ENCODE measurements at regions not wholly inside any gene's neighbourhood (a gene's known extent, or its start where the extent isn't known, plus 50 kb on each side); places are given as distances from the start of the nearest gene placed in this dataset.
A peak's percentile ranks its signal among the peaks of the same experiment; 100 is the strongest.

DNA sequence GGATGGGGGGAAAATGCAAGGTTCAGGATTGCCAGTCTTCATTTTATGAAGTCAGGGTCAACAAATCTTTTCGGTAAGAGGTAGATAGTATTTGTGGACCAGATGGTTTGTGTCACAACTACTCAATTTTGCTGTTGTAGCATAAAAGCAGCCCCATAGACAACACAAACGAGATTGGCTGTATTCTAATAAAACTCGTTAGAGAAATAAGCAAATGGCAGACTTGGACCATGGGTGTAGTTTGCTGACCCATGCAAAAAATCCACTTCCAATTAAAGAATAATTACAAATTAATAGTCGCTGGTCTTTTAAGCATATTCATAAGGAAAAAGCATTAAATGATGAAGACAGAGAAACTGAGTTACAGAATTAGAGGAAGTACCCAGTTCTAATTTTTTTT lies 247.1 kb downstream of the CRPPA start:
- DNase-seq (ENCODE audit: low spot score in 2 of 2) (no peak), FAIRE-seq (no peak)

DNA sequence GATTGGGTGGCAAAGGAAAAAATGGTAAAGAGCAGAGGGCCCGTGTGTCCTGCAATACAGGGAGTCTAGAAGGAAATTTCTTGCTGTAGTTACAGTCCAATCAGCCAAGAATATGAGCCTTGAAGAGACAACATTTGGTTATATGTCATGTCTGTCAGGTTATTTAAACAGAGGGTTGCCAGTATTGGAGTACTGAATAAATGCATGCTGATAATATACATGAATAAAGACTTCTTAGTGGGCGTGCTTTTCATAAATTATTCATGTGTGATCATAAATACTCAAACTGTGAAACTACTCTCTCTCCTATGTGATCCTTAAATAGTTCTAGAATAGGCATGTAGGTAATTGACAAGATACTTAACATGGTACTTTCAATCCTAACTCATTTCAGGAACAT lies 249.0 kb downstream of the CRPPA start:
- FAIRE-seq (no peak), DNase-seq (ENCODE audit: low spot score in 2 of 2) (no peak)

DNA sequence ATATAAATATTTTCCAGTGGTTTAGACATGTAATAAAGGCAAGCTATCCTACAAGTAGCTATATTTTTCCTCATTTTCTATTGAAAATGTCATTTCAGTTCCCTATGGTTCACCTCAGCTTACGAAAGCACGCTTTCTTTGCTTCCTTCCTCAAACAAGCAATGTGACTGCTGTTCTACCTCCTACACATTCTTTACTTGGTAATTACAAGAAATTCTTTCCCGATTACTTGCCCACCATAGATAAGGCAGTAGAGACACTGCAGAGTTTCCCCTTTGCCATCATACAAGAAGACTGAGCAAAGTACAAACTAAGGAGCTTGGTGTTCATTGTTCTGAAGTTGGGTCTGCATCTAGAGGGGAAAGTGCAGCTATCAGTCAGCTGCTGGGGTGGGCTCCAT lies 249.4 kb downstream of the CRPPA start:
- DNase-seq (ENCODE audit: low spot score in 2 of 2) (no peak), FAIRE-seq (no peak)

DNA sequence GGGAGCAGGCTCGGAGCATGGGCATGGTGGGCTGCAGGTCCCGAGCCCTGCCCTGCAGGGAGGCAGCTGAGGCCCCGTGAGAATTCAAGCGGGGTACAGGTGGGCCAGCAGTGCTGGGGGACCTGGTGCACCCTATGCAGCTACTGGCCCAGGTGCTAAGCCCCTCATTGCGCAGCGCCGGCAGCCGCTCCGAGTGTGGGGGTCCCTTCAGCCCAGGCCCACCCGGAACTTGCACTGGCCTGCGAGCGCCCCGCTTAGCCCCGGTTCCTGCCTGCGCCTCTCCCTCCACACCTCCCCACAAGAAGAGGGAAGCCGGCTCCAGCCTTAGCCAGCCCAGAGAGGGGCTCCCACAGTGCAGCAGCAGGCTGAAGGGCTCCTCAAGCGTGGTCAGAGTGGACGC lies 250.7 kb downstream of the CRPPA start:
- FAIRE-seq: no peak
- no peak for DNase-seq (ENCODE audit: low spot score in 2 of 2)

GRCh38 chr7:16169537-16169936 lies 251.8 kb downstream of the CRPPA start:
- FAIRE-seq (no peak), DNase-seq (ENCODE audit: low spot score in 2 of 2) (no peak)

GRCh38 chr7:16167526-16167925 lies 253.8 kb downstream of the CRPPA start:
- FAIRE-seq: no peak
- DNase-seq (ENCODE audit: low spot score in 2 of 2): no peak

DNA sequence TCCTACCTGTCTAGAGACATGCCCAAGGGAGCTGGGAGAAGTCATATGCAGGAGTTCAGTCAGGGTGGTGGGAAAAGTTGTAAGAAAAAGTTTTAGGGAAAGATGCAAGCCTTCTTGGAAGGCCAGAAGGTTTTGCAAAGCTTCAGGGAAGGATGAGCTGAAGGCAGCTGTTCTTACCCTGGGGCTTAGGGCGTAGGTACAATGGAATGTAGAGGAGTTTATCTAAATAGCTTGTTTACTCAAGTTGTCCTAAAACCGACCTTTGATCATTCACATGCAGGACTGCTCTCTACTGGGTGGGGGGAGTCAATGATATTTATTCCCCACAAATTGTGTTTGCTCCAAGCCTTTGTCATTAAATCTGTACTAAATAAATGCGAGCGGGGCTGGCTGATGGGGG lies 277.0 kb downstream of the CRPPA start:
- no peak for FAIRE-seq
- DNase-seq (ENCODE audit: low spot score in 2 of 2): no peak

DNA sequence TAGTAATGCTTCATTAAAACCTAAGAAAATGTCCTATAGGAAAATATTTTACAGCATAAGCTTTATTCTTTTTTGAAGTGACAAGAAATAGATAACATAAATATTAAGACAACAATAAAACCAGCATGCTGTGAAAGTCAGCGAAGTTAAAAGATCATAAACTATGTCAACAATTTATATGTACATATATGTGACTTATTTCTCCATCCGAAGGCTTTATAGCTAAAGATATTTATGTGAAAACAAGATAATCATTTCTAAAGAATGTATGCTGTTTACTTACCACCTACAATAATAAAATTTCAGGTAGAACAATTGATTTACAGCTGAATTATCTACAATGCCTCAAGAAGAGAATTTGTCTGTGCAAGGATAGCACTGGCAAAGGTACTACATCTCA lies 283.4 kb downstream of the CRPPA start:
- no peak for FAIRE-seq
- DNase-seq (ENCODE audit: low spot score in 2 of 2): no peak

DNA sequence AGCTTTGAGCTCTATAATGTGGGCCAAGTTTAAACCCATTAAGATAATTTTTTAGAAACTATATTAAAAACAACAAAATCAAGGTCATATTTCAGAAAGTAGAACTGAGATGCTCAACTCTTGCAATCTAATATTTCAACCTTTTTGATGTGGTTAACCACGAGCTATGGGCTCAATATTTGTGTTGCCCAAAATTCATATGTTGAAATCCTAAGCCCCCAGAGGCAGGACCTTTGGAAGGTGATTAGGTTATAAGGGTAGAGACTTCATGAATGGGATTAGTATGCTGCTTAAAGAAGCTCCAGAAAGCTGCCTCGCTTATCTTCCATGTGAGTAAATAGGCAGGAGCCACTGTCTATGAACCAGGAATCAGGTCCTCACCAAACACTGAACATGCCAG lies 284.4 kb downstream of the CRPPA start:
- FAIRE-seq: no peak
- DNase-seq (ENCODE audit: low spot score in 2 of 2): no peak

- DNase-seq (ENCODE audit: low spot score in 2 of 2): no peak
- no peak for FAIRE-seq
Observed at GRCh38 chr7:16135658-16136057, 285.7 kb downstream of the CRPPA start.

DNA sequence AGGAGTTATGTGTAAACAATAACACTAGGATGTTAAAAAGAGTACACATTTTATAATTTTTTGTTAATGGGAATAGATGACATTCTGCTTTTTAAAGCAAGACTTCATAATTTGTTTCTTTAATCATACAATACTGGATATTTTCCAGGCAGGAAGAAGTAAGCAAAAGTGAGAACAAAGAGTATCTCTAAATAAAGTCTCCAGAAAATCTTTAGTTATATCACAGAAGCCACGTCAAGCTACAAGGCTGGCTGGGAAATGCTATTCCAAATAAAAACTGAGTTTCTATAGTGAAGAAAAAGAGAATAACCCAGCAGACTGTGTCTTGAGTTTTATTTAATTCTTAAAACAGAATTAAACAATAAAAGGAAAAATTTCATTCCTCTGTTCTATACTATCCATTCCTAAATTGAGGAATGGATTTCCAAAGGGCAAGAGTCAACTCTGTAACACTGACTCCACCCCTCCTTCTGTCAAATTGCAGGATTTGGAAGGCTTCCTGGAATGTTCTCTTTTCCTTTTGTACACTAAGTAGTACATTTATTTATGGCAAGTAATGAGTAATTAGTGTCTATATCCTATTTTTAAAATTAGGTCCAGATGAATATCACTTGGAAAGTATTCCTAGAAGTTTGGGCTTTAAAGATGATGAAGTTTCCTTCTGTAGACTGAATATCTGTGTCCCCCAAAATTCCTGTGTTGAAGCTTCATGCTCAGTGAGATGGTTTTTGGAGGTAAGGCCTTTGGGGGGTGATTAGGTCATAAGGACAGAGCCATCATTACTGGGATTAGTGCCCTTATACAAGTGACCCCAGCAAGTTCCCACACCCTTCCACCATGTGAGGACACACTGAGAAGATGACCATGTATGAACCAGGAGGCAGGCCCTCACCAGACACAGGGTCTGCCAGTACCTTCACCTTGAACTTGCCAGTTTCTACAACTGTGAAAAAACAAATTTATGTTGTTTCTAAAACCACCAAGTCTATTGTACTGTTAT lies 290.9 kb downstream of the CRPPA start:
- FAIRE-seq: no peak
- peak in 1 of 2 donors; percentile 3 for DNase-seq (ENCODE audit: low spot score in 2 of 2)

- DNase-seq (ENCODE audit: low spot score in 2 of 2): no peak
- no peak for FAIRE-seq
Observed at GRCh38 chr7:16129431-16130110, 291.8 kb downstream of the CRPPA start.

- DNase-seq (ENCODE audit: low spot score in 2 of 2) (no peak), FAIRE-seq (no peak)
Observed at GRCh38 chr7:16123117-16123770, 298.1 kb downstream of the CRPPA start.

GRCh38 chr7:16121876-16122390 lies 299.4 kb downstream of the CRPPA start:
- no peak for DNase-seq (ENCODE audit: low spot score in 2 of 2)
- no peak for FAIRE-seq

DNA sequence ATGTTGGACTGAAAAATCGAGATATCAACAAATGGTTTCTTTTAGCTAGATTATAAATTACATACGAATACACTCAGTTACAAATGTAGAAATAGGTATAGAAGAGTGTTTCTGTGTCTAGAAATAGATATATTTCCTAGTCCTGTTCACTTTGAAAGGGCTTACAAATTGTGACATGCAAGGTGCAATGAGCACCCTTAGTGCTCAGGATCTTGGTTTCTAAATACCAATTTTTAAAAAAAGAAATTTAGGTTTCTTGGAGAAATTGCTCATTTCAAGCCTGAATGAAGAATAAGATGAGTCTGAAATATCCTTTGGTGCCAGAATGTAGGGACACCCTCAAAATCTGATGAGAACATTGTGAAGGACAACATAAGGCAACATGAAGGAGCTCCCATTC lies 306.0 kb downstream of the CRPPA start:
- DNase-seq (ENCODE audit: low spot score in 2 of 2): no peak
- no peak for FAIRE-seq

GRCh38 chr7:16114633-16115032 lies 306.7 kb downstream of the CRPPA start:
- FAIRE-seq: no peak

DNA sequence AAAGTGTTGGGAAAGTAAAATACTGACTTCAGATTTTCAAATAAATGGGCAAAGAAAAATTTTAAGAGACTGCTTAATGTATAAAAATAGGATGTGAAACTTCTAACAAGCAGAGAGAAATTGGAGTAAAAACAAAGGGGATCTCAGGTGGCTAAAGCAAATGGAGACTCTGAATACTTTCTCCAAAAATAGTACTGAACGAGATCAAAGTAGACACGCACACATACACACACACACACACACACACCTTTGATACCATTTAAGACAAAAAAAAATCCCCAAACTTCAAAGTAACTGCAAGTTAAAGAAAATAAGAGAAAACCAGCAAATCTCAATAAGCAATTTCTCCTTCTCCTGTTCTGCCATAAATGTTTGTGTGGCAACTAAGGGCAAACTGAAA lies 307.3 kb downstream of the CRPPA start:
- FAIRE-seq (no peak), DNase-seq (ENCODE audit: low spot score in 2 of 2) (no peak)

More at GRCh38 chr7:16114633-16115032, 306.7 kb downstream of the CRPPA start:
- no peak for DNase-seq (ENCODE audit: low spot score in 2 of 2)

DNA sequence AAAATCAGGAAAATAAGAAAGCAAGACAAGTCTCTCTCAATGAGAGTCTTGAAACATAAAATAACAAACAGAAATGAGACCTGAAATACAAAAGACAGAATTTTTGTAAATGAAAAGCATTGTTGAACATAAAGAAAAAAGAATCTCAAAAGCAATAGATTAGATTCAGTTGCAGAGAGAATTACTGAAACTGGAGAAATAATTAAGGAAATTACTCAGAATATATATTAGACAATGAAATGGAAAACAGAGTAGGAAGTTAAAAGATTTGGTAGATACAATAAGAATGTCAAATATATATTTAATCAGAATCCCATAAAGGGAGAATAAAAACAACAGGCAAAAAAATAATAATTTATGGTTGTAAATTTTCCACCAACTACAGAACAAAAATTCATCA lies 308.3 kb downstream of the CRPPA start:
- FAIRE-seq: peak; percentile 30
- DNase-seq (ENCODE audit: low spot score in 2 of 2): no peak

- FAIRE-seq: no peak
- no peak for DNase-seq (ENCODE audit: low spot score in 2 of 2)
Observed at GRCh38 chr7:16106869-16107268, 314.5 kb downstream of the CRPPA start.

DNA sequence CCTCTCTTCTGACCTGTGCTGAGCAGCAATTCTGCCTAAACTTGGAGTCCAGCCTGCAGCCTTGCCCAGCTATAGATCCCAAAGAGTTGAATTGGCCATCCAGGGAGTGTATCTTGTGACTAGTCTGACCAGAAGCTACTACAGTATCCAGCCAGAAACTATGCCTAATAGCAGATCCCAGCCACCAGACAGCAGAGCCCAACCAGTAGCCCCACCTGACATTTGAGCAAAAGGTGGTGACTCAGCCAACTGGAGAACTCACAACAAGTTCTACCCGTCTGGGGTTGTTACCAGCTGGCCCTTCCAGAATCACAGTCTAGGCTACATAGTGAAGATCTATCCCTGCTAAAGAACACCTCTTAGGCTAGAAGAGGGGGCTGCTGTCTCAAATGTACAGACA lies 315.0 kb downstream of the CRPPA start:
- FAIRE-seq (no peak), DNase-seq (ENCODE audit: low spot score in 2 of 2) (no peak)

DNA sequence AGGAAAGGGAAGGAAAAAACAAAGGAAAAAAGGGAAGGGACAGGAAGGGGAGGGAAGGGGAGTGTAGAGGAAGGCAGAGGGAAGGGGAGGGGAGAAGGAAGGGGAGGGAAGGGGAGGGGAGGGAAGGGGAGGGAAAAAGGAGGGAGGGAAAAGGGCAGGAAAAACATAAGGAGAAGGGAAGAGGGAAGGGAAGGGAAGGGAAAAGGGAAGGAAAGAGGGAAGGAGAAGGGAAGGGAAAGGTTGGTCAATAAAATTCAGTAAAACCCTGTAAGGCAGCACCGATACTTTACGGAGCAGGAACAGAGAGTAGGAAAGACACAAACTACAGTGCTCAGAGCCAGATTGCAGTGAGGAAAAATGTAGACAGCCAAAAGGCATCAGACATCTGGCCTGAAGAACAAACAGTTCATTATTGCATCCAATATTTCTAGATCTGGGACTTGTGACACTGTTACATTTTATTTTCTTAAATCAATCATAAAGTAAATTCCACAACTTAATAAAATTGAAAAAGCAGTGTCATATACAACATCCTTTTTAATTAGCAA lies 322.0 kb downstream of the CRPPA start:
- DNase-seq (ENCODE audit: low spot score in 2 of 2): no peak
- no peak for FAIRE-seq

All from frontal cortex (tissue), 3 donors.